Brain pericyte (primary cell): ENCODE measurements at regions not wholly inside any gene's neighbourhood (a gene's known extent, or its start where the extent isn't known, plus 50 kb on each side); places are given as distances from the start of the nearest gene placed in this dataset.

Experiments
- DNase-seq: peaks from one replicate; pipeline ENCODE4 v3.0.0-alpha.2; 2012; ENCODE audit warnings: low read depth, low spot score

DNA sequence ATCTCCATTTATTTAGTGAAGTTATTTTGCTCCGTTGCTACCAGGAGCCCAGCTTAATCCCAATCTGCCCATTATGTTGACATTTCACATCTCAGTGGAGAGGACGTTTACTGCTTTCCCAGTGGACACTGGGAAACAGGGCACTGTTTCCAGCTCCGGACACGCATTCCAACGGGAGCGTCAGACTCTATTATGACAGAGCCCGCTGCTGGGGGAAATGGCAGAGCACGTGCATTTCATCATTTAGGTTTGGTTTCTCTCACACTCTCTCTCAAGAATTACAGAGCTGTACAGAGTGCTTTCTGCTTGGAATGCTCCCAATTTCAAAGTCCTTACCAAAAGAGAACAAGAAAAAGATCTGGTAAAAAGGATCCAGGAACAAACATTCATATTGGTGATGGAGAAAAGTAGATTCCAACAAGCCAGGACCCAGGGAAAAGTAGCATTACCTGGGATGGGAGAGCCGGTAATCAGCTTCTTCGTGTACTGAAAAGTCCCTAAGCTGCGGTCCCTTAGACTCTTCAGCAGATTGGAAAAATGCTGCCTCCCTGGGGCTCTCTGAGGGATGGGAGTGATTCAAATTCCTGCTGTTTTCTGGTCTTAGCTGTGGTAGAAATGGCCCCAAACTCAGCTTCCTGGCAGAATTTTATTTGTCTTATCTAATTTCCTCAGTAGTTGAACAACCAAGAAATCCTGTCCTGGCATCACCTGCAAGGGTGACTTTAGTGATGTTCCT lies 136.0 kb upstream of the THBS1 start:
- DNase-seq: no peak

DNA sequence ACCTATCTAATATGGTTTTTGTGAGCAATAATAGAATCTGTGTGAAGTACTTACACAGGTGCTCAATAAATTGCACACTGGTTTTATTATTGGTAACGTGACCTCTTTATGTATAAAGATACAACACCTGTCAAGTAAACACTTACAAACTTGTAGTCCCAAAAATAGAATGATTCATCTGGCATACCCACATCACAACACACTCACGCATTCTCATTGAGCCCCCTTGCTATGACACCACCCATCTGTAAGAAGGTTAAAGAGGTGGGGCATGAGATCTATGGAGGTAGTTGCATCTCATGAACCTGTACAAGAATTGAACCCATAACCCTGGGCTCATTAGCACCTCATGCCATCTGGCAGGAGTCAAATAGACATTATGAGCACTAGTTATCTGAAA lies 134.9 kb upstream of the THBS1 start:
- DNase-seq: no peak

DNA sequence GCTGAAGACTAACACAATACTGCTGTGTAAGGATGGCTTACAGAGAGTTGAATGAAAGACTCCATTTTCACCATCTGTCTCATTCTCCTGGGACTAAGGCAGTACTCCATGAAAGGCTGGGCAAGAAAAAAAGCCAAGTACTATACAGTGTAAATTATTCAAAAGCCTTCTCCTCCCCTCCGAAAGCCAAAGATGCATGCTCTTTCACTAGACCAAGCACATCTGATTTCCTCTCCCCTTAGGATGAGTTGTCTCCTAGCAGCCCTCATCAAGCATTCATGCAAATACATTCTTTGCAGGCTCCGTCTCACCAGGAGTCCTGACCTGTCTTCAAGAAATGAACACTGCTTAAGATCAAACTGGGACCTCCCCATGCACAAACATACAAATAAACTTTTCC lies 133.5 kb upstream of the THBS1 start:
- DNase-seq: no peak

DNA sequence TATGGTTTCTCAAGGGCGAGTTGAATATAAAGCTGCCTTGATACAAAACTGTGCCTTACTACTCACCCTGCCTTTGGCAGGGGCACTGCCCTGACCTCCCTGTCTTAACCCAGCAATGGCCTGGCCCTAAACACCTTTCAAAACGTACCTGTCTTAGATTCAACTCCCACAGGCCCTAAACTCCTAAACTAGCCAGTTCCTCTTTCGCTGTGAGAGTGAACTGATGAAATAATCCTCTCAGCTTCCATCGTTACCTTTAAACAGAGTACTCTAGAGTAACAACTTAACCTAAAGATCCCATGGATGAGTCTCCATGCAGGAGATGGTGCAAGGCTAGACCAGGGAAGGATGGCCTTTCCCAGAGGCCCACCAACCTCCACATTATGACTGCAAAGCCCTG lies 133.0 kb upstream of the THBS1 start:
- no peak for DNase-seq

DNA sequence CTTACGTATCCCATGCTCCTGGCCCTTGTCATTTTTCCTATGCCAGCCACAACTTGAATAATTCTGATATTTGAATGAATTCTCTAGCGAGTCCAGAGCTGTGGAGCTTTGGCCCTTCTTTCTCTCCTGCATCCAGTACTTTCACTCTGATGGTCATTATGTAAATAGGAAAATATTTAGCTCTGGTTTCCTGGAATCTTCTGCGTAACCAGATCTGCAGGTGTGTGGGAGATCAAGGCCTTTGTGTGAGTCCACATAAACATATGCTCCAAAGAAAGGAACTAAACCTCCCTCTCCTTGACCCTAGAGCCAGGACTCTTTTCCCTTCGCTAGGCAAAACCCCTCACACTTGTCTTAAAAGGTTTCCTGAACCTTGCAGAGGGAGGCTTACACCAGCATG lies 132.5 kb upstream of the THBS1 start:
- no peak for DNase-seq

DNA sequence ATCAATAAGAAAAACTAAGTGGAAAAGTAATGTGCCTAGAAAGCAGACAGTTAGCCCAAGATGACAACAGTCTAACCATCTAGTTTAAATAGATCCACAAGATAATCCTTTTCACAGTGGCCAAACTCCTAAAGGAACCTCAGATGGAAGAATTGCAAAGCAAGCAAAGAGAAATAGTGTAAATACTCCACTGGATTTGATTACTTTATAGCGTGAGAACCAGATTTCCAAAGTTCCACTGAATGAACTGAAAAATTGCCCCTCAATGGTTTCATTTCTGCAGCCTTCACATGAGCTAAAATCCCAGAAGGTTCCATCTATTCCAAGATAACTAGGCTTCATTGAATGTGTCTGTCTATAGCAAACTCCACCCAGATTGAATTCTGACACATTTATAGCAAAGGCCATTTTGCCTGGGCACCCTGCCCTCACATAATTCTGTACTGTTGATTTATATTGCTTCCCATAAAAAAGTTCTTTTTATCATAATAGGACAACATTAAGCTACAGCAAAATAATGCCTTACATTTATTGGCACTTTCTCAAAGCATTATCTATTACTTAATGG lies 129.7 kb upstream of the THBS1 start:
- DNase-seq: no peak

DNA sequence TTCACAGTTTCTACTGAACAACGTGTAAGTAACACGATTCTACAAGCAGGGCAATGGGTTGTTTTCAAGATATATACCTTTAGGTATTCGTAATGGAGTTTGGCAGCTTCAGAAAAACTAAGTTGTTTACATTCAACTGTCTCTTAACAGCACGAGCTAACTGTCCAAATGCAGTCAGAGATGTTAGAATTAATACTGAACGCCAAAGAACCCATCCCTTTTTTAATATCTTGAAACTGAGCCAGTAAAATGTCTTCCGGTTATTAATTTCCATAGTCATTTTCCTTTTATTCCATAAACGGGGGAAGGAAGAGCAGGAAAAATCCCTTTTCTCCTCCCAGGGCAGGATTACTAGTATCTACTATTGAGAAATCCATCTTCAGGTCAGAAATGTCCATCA lies 129.0 kb upstream of the THBS1 start:
- no peak for DNase-seq

DNA sequence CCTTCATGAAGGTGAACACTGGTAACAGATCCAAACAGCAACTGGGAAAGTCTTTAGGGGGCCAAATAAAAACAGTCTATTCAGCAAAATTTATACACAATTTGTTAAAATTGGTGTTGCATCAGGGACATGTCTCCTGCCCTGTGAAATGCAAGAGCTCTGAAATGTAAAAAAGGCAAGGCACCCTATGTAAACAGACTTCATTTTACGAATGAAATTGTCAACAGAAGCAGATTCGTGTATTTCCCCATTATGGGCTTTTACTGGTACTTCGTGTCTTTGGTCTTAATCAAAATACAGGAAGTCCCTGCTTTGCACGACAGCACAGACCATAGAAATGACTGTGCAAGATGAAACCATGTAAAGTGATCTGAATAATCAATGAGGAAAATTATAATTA lies 127.3 kb upstream of the THBS1 start:
- DNase-seq: no peak

DNA sequence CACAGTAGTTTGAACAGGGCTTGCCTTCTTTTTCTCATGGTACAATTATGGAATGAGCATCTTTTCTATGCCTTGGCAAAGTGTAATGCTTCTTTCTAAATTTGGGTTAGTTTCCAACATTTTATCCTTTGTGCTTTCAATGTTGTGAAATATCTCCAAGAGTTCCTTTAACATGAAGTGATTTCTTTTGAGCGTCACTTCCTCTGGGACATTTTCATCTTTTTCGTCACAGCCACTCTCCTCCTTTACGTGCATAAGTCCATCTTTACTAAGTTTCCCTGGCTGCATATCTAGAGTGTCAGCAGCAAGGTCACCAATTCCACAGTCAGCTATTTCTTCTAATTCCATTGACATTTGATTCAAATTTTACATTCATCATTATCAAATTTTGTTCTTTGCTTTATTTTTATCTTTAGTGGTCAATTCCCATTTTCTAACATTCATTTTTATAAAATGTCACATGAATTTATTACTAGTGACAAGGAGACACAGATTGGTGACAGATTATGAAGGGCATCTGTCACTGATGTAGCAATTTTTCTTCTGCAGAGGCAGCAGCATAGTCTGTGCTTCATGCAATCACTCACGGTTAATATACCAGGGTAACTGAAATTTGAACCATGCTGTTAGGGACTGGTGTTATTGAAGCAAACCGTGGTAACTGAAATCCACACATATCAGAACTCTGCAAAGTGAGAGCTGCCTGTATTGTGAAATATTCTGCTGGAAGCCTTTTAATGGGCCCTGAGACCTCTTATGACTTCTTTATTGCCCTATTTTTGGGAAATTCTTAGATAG lies 126.5 kb upstream of the THBS1 start:
- no peak for DNase-seq

DNA sequence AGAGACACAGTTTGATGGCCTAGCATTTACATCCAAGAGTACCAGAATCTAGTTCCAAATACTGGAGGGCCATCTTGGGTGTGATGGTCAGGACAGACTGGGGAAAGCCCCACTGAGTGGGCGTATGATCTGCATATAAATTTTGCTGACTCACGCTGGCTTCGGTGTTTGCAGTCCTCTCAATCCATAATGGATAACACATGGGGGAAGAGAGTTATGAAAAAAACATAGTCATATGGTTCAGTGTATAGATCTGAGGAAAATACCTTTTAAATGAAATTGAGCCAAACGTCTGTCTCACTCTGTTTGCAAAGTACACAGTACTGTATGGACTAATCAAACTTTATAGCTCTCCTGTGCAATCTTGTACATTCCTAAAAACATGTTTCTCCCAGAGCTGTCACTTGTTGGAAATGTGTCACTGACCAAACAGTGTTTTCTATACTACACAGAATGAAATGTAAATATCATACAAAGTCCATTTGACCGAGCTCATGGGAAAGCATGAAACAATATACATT lies 125.3 kb upstream of the THBS1 start:
- no peak for DNase-seq

DNA sequence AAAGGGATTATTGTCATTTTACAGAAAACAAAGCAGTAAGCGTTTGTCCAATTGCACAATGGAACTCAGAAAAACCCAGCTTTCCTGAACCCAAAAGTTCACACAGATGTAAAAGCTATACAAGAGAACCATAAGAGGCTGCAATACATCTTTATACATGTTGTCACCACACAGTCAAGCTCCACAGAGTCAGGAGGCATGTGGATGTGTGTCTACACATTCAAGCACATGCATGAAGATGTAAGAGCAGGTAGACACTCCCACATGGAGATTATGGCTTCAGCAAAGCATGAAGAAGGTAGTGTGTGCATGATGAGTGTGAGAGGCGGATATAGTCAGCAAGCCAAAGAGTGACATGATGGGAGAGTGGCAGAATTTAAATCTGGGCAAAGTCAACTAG lies 124.7 kb upstream of the THBS1 start:
- no peak for DNase-seq

DNA sequence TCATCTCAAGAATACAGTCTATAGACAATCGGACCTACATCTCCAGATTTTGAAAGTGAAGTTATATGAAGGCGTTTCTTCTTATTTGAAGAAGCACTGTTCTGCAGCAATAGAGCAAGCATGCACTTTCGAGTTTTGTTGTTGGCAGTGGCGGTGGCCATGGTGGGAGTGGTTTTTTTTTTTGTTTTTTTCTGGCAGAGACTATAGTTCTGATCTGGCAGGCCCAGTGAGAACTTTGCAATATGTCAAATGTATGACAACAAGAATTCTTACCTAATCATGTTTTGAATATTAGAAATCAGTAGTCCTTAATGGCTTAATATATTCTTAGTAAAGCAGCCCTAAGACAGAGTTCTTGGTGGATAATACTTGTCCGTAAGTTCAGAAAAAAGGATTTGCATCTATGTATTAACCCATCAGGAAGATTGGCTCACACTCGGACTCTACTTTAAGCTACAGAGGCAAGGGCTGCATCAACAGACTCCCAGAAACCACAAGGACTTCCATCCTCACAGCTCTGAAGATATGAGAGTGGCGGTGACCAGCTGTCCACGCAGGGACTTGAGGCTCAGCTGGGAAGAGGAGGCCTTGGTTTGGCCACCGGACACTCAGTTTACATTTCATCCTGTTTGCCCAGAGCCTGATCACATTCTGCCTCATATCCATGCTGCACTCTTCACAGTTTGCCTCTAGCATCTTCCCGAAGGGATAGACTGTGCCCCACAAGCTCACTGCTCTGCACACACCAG lies 124.1 kb upstream of the THBS1 start:
- DNase-seq: no peak

DNA sequence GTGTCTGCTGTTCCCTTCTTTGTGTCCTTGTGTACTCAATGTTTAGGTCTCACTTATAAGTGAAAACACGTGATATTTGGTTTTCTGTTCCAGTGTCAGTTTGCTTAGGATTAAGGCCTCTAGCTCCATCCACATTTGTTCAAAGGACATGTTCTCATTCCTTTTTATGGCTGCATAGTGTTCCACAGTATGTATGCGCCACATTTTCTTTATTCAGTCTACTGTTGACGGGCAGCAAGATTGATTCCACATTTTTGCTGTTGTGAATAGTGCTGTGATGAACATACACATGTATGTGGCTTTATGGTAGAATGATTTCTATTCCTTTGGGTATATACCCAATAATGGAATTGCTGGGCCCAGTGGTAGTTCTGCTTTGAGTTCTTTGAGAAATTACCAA lies 122.7 kb upstream of the THBS1 start:
- no peak for DNase-seq

DNA sequence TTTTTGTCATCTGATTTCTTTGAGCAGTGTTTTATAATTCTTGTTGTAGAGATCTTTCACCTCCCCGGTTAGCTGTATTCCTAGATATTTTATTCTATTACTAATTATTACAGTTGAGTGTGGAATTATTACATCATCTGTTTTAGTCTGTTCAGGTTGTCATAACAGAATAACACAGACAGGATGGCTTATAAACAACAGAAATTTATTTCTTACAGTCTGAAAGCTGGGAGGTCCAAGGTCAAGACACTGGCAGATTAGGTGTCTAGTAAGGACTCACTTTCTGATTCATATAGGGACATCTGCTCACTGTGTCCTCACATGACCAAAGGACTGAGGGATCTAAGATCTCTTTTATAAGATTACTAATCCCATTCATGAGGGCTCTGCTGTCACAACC lies 121.3 kb upstream of the THBS1 start:
- DNase-seq: no peak

DNA sequence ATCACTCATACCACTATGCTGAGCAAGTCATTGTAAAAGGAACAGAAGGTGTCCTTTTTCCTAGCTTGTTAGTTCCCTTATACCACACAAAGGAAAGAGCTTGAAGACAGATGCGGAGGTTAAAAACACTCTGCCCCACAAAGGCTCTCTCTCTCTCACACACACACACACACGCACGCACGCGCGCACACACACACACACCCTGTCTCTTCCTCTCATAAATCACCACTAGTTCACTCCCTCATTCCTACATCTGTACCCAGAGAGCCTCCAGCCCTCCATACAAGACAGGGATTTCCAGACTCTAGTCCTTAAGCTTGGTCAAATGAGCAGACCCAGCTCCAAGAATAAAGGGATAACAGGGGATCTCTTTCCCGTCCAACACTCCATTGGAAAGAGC lies 120.1 kb upstream of the THBS1 start:
- DNase-seq: no peak

DNA sequence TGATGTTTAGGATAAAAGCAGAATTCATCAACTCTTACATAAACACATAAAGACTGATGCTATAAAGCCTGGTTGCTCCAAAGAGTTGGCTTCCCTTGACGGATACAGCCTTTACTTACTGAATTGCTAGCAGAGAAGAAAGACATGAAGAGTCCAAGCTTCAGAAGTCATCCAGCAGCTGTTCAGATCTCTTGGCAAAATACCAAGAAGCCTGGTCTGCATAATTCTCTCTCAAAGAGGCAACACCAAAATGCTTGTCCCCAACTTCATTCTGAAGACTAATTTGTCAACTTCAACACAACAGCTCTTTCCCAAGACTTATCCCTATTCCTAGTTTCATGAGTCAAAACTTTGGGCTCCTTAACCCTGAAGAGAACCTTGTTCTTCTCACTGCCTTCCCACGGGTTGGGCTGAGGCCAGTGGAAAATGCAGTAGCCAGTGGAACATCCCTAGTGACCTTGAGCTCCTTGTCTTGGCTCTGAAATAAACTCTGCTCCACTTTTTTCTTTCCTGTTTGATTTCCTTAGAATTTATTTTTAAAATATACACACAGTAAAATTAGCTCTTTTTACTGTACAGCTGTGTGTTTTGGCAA lies 119.2 kb upstream of the THBS1 start:
- DNase-seq: no peak

DNA sequence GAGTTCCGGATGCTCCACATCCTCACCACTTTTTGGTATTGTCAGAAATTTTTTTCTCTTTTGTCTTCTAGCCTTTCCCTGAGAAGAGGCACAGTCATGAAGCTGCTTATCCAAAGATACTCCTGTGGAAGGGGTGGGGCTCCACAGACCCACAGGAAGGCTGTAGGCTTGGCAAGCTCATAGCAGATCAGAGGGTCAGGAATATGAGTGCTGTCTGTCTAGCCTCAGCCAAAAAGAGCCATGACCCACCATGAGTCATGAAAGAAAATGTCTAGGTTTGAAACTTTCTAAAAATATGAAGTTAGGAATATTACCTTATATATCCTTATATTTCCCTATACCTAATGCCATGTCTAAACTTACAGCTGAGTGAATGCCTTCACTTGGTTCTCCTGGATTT lies 118.2 kb upstream of the THBS1 start:
- DNase-seq: no peak

DNA sequence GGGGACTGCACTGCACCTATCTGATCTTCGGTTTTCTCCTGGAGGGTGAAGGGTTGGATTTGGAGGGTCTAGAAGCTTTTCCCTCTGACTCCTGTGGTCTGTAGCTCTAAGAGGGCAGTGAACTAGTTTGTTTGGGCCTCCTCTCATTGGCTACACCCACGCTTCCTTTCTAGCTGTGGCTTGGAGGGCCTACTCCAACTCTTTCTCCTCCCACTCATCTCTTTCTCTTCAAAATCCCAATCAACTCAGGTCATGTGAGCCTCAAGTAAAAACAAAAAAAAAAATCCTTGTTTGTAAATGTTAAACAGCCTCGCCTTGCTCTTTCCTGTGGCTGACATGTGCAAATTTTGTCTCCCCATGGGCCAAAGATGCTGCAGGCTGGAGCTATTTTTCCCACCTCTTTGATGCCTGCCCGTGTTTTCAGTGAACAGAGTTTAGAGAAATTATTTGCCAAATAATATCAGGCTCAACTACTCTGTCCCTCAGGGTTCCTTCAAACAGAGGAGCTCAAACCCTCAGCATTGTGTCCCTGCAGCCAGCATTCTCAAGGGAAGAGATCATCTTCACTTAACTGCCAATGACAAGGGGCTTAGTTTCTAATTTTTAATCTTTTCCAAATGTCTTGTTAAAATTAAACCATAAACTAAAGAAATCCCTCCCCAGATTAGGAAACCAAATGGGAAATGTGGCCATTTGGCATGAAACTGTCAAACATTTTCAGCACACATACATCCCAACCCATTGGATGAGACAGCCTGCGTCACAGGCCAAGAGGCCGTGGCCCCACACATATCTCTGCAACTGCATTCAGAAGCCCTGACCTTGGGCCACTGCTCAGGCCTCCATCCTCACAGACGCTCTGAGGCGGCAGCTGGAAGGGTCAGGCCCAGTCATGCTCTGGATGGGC lies 114.8 kb upstream of the THBS1 start:
- DNase-seq: no peak

DNA sequence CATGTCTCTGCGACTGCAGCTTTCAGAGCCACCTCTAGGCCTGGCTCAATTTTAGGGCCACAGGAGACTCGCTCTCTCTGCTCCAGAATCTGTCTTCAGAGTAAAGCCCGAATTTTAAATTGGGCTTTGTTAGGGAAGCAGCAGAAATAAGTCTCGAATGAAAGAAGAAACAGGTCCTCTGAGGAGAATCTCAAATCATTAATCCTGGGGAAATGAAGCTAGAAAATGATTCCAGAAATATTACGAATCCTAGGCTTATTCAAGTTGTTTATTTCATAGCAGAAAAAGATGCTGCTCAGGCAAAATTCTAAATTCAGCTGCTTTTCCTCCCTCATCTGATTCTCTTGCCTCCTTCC lies 114.2 kb upstream of the THBS1 start:
- no peak for DNase-seq

DNA sequence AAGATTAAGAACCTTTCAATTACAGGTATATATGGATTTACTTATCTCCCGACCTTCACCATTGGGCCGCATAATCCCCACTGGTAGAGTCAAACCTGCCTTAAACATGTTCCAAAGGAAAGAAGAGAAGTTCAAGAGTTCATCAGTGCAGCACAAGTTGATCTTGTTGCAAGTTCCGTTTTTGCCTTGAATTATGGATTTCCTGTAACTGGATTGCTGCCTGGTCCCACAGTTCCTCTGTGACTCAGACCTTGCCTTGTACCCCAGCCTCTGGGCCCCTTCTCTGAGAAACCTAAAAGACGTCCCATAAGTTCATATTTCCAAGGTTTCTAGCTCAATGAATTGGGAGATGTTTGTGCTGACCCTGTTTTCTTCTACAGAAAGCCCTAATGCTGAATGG lies 112.5 kb upstream of the THBS1 start:
- no peak for DNase-seq

DNA sequence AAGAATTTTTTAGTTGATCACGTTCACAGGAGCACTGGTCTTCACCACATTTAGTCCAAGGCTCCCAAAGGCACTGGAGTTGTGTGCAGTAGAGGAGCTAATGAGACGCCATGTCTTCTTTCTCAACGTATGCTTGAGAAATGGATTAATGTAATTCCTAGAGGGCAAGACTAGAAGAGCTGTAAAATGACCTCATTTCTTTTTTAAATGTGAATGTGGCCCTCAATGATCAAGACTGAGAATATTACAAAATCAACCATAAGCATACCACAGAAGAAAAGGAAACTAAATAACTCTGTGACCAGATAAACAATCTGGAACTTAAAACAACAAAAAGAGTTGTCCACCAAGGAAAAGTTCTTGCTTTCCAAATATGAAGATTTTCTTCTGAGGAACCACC lies 112.1 kb upstream of the THBS1 start:
- no peak for DNase-seq
